Left lung (tissue), 4 donors: ENCODE measurements at regions not wholly inside any gene's neighbourhood (a gene's known extent, or its start where the extent isn't known, plus 50 kb on each side); places are given as distances from the start of the nearest gene placed in this dataset.

Experiments used
- ATAC-seq: fragments of 200-7000 bp; cut with Tn5 transposase; one replicate; pipeline ENCODE4 v1.9.1; 2020; ENCODE audit warnings: moderate library complexity
- DNase-seq, 4 donors: peaks; one replicate each; pipeline ENCODE4 v3.0.0-alpha.2; 2013 to 2020
- H3K27ac ChIP-seq, 2 donors: fragments of 200-600 bp; sonication (generic) in 1 of 2; one replicate each; pipeline versions ENCODE4 v1.5.0 to v1.8.0; 2020 to 2021
- H3K27me3 ChIP-seq, 2 donors: fragments of 200-600 bp; sonication (generic) in 1 of 2; one replicate each; pipeline versions ENCODE4 v1.5.0 to v1.8.0; 2020 to 2021
- H3K36me3 ChIP-seq, 2 donors: fragments of 200-600 bp; sonication (generic) in 1 of 2; one replicate each; pipeline versions ENCODE4 v1.5.0 to v1.8.0; 2020 to 2021
- H3K4me1 ChIP-seq, 2 donors: fragments of 200-600 bp; one replicate each; pipeline ENCODE4 v1.8.0; 2021
- H3K4me3 ChIP-seq, 2 donors: fragments of 200-600 bp; sonication (generic) in 1 of 2; one replicate each; pipeline versions ENCODE4 v1.5.0 to v1.8.0; 2020 to 2021; ENCODE audit warnings: mild to moderate bottlenecking in 1 of 2
- H3K9me3 ChIP-seq, 2 donors: fragments of 200-600 bp; sonication (generic) in 1 of 2; one replicate each; pipeline versions ENCODE4 v1.5.0 to v1.8.0; 2020 to 2021
- CTCF ChIP-seq, 2 donors: fragments of 200-600 bp; sonication (generic) in 1 of 2; IDR thresholded peaks; one replicate each; pipeline versions ENCODE4 v1.5.0 to v1.8.0; 2021; ENCODE audit warnings: antibody characterized with exemption in 2 of 2
- intact Hi-C, 2 donors: fragments of 100-400 bp; cut with DNase I; formaldehyde crosslinking; loops; one replicate each; pipeline versions ENCODE4 v1.11.2 to v1.14.2; 2022
- donor health status: DM: no; HTN: yes; CAD: no.
- donor health status: DM: no; HTN: no; CAD: no.

- H3K4me1 ChIP-seq: no peaks in the 10 kb centered on the region
- no peaks in the 10 kb centered on the region for H3K9me3 ChIP-seq
- no peaks in the 10 kb centered on the region for H3K27me3 ChIP-seq
- no peaks in the 10 kb centered on the region for H3K36me3 ChIP-seq
- no peak overlapping the region for H3K4me3 ChIP-seq
- DNase-seq: no peak
- H3K27ac ChIP-seq: no peak overlapping the region
- intact Hi-C loops: no loop called here
- TF ChIP-seq CTCF (IDR thresholded peaks at IDR 0.05): no peak
- ATAC-seq: no peak
These were observed 54.5 kb upstream of the ARL14 start for GRCh38 chr3:160622263-160623045.

DNA sequence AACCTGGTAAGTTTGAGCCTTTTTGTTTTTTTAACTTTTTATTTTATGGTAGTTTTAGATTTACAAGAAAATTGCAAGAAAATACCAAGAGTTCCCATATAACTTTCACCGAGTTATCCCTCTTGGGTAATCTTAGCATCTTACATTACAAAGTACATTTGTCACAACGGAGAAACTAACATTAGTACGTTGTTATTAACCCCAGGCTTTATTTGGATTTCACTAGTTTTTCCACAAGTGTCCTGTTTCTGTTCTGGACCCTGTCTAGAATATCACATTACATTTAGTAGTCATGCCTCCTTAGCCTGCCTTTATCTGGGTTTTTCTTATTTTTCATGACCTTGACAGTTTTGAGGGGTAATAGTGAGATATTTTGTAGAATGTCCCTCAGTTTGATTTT is 53.5 kb upstream of the KPNA4 start:
- no peaks in the 10 kb centered on the region for H3K4me1 ChIP-seq
- H3K27me3 ChIP-seq: no peaks in the 10 kb centered on the region
- DNase-seq (no peak), ATAC-seq (no peak)
- no peak overlapping the region for H3K4me3 ChIP-seq
- H3K9me3 ChIP-seq: no peaks in the 10 kb centered on the region
- H3K36me3 ChIP-seq: no peaks in the 10 kb centered on the region
- intact Hi-C loops: no loop called here
- TF ChIP-seq CTCF (IDR thresholded peaks at IDR 0.05): no peak
- no peak overlapping the region for H3K27ac ChIP-seq

- intact Hi-C loops: no loop called here
- no peaks in the 10 kb centered on the region for H3K9me3 ChIP-seq
- peak in 1 of 4 donors; percentile 13 for DNase-seq
- no peak overlapping the region for H3K27ac ChIP-seq
- ATAC-seq: peak; percentile 61
- no peaks in the 10 kb centered on the region for H3K27me3 ChIP-seq
- H3K4me1 ChIP-seq: no peaks in the 10 kb centered on the region
- no peak overlapping the region for H3K4me3 ChIP-seq
- no peak for TF ChIP-seq CTCF (IDR thresholded peaks at IDR 0.05)
- H3K36me3 ChIP-seq: no peaks in the 10 kb centered on the region
These were observed 53.0 kb upstream of the KPNA4 start for GRCh38 chr3:160618363-160618762.

DNA sequence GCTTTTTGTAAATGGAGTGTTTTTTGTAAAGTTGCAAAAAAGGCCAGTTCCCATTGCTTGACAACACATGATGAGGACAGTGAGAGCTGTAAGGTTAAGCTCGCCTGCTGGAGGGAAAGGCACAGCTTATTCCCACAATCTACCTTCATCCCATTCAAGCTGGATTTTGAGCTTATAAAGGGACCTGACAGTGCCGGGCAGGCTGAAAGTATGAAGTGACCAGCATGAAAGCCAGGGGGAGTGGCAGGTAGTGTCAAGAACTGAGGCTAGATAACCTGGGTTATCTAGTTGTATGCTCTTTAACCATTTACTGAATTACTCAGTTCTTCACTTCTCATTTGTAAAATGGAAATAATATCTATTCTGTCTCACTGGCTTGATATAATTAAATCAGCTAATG is 52.3 kb upstream of the KPNA4 start:
- no peaks in the 10 kb centered on the region for H3K27me3 ChIP-seq
- intact Hi-C loops: no loop called here
- H3K27ac ChIP-seq: no peak overlapping the region
- TF ChIP-seq CTCF (IDR thresholded peaks at IDR 0.05): no peak
- DNase-seq (no peak), ATAC-seq (no peak)
- H3K4me1 ChIP-seq: no peaks in the 10 kb centered on the region
- H3K9me3 ChIP-seq: no peaks in the 10 kb centered on the region
- no peak overlapping the region for H3K4me3 ChIP-seq
- no peaks in the 10 kb centered on the region for H3K36me3 ChIP-seq

- no peak overlapping the region for H3K27ac ChIP-seq
- TF ChIP-seq CTCF (IDR thresholded peaks at IDR 0.05): no peak
- intact Hi-C loops: no loop called here
These were observed 51.3 kb upstream of the KPNA4 start for GRCh38 chr3:160616716-160617115.

More at GRCh38 chr3:160616716-160617115, 51.3 kb upstream of the KPNA4 start:
- H3K9me3 ChIP-seq: no peaks in the 10 kb centered on the region
- no peak overlapping the region for H3K4me3 ChIP-seq
- ATAC-seq: peak; percentile 30
- no peaks in the 10 kb centered on the region for H3K27me3 ChIP-seq
- H3K36me3 ChIP-seq: no peaks in the 10 kb centered on the region
- no peak for DNase-seq
- no peaks in the 10 kb centered on the region for H3K4me1 ChIP-seq
